ENCODE measurements at regions not wholly inside any gene's neighbourhood (a gene's known extent, or its start where the extent isn't known, plus 50 kb on each side); places are given as distances from the start of the nearest gene placed in this dataset.
A peak's percentile ranks its signal among the peaks of the same experiment; 100 is the strongest.

DNA sequence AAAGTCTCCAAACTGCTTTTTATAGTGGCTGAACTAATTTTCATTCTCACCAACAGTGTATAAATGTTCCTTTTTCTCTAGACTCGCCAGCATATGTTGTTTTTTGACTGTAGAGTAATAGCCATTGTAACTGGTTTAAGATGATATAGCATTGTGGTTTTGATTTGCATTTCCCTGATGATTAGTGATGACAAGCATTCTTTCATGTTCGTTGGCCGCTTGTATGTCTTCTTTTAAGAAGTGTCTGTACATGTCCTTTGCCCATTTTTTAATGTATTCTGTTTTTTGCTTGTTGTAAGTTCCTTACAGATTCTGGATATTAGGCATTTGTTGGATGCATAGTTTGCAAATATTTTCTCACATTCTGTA, 404.9 kb downstream of the FLRT2 start:
- Histone ChIP-seq H3K4me3 (ENCODE audit: low read length) (peak overlapping the region; percentile 65), H3K4me2 (ENCODE audit: low read depth, low read length) (peak overlapping the region; percentile 60), H3K9me2 (replicated peaks; ENCODE audit: insufficient read depth, low read length) (no peaks in the 10 kb centered on the region), H3K79me2 (ENCODE audit: low read length) (no peaks in the 10 kb centered on the region), H2AFZ (ENCODE audit: low read length) (peak overlapping the region; percentile 80), H3K36me3 (replicated peaks; ENCODE audit: insufficient read depth, low read length) (no peaks in the 10 kb centered on the region), H3K27ac (ENCODE audit: low read length) (peak overlapping the region; percentile 65), H3F3A (ENCODE audit: insufficient read depth, low read length) (peaks cover 4% of the 10 kb centered on the region; the same call in 1 of the 2 replicates), H3K9ac (ENCODE audit: low read length) (peak overlapping the region; percentile 42; the same call in 1 of the 2 replicates), H3K27me3 (replicated peaks; ENCODE audit: insufficient read depth, low read length) (no peaks in the 10 kb centered on the region), H3K9me3 (replicated peaks; ENCODE audit: insufficient read depth, low read length) (no peaks in the 10 kb centered on the region), H3K4me1 (ENCODE audit: low read length) (no peaks in the 10 kb centered on the region), H4K20me1 (ENCODE audit: insufficient read depth, low read length) (no peaks in the 10 kb centered on the region)
- no peak for TF ChIP-seq EZH2 (optimal IDR thresholded peaks at IDR 0.05; ENCODE audit: low read depth, low read length)
- peak; percentile 7 for DNase-seq

DNA sequence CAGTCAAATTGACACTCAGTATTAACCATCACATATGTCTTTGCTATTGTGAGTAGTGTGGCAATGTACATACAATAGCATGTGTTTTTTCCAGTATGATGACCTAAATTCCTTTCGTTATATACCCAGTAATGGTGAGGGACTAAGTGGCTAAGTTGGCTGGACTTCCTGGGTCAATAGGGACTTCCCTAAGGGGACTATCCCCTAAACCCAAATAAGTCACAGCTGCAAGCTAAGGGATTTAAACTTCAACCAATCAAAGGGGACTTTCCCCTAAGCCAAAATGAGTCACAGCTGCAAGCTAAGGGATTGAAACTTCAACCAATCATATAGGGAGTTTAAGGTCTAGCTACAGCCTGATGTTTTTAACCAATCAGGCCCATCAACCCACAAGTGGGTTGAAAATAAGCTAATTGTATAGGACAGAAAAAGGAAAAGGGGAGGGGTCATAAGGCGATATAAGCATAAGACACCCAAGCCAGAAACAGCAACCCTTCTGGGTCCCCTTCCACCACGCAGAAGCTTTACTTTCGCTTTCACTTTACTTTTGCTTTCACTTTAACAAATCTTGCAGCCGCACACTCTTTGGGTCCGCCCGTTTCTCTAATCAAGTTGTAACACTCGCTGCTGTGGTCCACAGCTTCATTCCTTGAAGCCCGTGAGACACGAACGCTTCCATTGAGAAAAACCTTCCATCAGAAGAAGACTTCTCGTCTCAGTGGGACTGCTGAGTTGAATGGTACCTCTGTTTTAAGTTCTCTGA, 404.4 kb downstream of the FLRT2 start:
- Histone ChIP-seq H3K4me3 (ENCODE audit: low read length) (peak overlapping the region; percentile 65), H2AFZ (ENCODE audit: low read length) (peak overlapping the region; percentile 80), H4K20me1 (ENCODE audit: insufficient read depth, low read length) (no peaks in the 10 kb centered on the region), H3K9me3 (replicated peaks; ENCODE audit: insufficient read depth, low read length) (no peaks in the 10 kb centered on the region), H3K9ac (ENCODE audit: low read length) (peak overlapping the region; percentile 42; the same call in 1 of the 2 replicates), H3K9me2 (replicated peaks; ENCODE audit: insufficient read depth, low read length) (no peaks in the 10 kb centered on the region), H3F3A (ENCODE audit: insufficient read depth, low read length) (peaks cover 4% of the 10 kb centered on the region; the same call in 1 of the 2 replicates), H3K4me1 (ENCODE audit: low read length) (no peaks in the 10 kb centered on the region), H3K4me2 (ENCODE audit: low read depth, low read length) (peak overlapping the region; percentile 60), H3K36me3 (replicated peaks; ENCODE audit: insufficient read depth, low read length) (no peaks in the 10 kb centered on the region), H3K27ac (ENCODE audit: low read length) (peak overlapping the region; percentile 65), H3K27me3 (replicated peaks; ENCODE audit: insufficient read depth, low read length) (no peaks in the 10 kb centered on the region), H3K79me2 (ENCODE audit: low read length) (no peaks in the 10 kb centered on the region)
- TF ChIP-seq EZH2 (optimal IDR thresholded peaks at IDR 0.05; ENCODE audit: low read depth, low read length) = no peak
- TF ChIP-seq, protein P1, sequence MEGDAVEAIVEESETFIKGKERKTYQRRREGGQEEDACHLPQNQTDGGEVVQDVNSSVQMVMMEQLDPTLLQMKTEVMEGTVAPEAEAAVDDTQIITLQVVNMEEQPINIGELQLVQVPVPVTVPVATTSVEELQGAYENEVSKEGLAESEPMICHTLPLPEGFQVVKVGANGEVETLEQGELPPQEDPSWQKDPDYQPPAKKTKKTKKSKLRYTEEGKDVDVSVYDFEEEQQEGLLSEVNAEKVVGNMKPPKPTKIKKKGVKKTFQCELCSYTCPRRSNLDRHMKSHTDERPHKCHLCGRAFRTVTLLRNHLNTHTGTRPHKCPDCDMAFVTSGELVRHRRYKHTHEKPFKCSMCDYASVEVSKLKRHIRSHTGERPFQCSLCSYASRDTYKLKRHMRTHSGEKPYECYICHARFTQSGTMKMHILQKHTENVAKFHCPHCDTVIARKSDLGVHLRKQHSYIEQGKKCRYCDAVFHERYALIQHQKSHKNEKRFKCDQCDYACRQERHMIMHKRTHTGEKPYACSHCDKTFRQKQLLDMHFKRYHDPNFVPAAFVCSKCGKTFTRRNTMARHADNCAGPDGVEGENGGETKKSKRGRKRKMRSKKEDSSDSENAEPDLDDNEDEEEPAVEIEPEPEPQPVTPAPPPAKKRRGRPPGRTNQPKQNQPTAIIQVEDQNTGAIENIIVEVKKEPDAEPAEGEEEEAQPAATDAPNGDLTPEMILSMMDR (IDR thresholded peaks at IDR 0.05; ENCODE audit: low read length) = no peak
- no peak for TF ChIP-seq EZH2phosphoT487 (IDR thresholded peaks at IDR 0.05; ENCODE audit: low read length)
- DNase-seq = peak; percentile 69

DNA sequence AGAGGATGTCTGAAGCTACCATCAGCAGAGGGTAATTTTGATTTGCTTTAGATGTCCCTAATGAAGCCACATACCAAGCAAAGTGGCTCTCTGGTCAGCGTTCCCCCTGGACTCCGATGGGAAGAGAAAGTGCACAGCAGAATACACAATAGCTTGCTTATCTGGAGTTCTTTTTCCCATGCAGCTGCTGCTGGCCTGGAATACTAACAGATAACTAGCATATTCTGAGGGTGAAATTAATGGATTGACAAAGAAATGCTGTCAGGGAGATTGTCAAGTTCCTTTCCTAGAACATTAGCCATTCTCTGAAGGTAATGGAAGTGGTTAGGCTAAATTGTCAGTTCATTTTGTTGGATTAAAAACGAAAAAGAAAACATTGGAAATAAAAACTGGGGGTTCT, 391.3 kb downstream of the FLRT2 start:
- H3K79me2 ChIP-seq (ENCODE audit: low read length) = no peaks in the 10 kb centered on the region
- H3K9me2 ChIP-seq (replicated peaks; ENCODE audit: insufficient read depth, low read length) = no peaks in the 10 kb centered on the region
- DNase-seq = no peak
- no peaks in the 10 kb centered on the region for H3K9me3 ChIP-seq (replicated peaks; ENCODE audit: insufficient read depth, low read length)
- no peak overlapping the region for H3K27ac ChIP-seq (ENCODE audit: low read length)
- no peaks in the 10 kb centered on the region for H4K20me1 ChIP-seq (ENCODE audit: insufficient read depth, low read length)
- no peaks in the 10 kb centered on the region for H3K4me1 ChIP-seq (ENCODE audit: low read length)
- H2AFZ ChIP-seq (ENCODE audit: low read length) = no peak overlapping the region
- H3K4me2 ChIP-seq (ENCODE audit: low read depth, low read length) = no peak overlapping the region
- H3F3A ChIP-seq (ENCODE audit: insufficient read depth, low read length) = no peaks in the 10 kb centered on the region
- TF ChIP-seq EZH2 (optimal IDR thresholded peaks at IDR 0.05; ENCODE audit: low read depth, low read length) (no peak), EZH2phosphoT487 (IDR thresholded peaks at IDR 0.05; ENCODE audit: low read length) (no peak)
- TF ChIP-seq, protein P1 (IDR thresholded peaks at IDR 0.05; ENCODE audit: low read length) = no peak
- H3K9ac ChIP-seq (ENCODE audit: low read length) = no peak overlapping the region
- no peak overlapping the region for H3K4me3 ChIP-seq (ENCODE audit: low read length)
- H3K27me3 ChIP-seq (replicated peaks; ENCODE audit: insufficient read depth, low read length) = no peaks in the 10 kb centered on the region
- no peaks in the 10 kb centered on the region for H3K36me3 ChIP-seq (replicated peaks; ENCODE audit: insufficient read depth, low read length)

DNA sequence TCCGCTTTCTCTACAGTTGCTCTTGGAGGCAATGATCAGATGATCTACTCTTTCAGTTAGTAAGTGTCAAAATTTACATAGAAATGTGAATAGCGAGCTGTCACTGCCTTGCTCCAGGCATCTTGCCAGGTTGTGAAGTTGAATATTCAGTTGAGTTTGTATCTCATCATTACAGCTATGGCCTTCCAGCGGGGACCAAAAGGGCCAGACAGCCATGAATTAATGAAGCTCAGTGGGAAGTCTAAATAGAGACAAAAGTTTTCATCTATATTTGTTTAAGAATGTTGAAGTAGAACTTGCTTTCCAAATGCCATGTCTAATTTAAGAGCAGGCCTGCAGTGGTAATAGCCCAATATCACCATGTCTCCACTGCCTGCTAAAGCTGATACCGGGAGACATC, 387.8 kb downstream of the FLRT2 start:
- no peak for DNase-seq
- H4K20me1 ChIP-seq (ENCODE audit: insufficient read depth, low read length) = no peaks in the 10 kb centered on the region
- no peaks in the 10 kb centered on the region for H3K9me2 ChIP-seq (replicated peaks; ENCODE audit: insufficient read depth, low read length)
- no peak overlapping the region for H3K9ac ChIP-seq (ENCODE audit: low read length)
- no peaks in the 10 kb centered on the region for H3K9me3 ChIP-seq (replicated peaks; ENCODE audit: insufficient read depth, low read length)
- H2AFZ ChIP-seq (ENCODE audit: low read length) = no peak overlapping the region
- H3K36me3 ChIP-seq (replicated peaks; ENCODE audit: insufficient read depth, low read length) = no peaks in the 10 kb centered on the region
- no peaks in the 10 kb centered on the region for H3K27me3 ChIP-seq (replicated peaks; ENCODE audit: insufficient read depth, low read length)
- TF ChIP-seq EZH2phosphoT487 (IDR thresholded peaks at IDR 0.05; ENCODE audit: low read length) (no peak), EZH2 (optimal IDR thresholded peaks at IDR 0.05; ENCODE audit: low read depth, low read length) (no peak)
- TF ChIP-seq, protein P1 (IDR thresholded peaks at IDR 0.05; ENCODE audit: low read length) = no peak
- no peaks in the 10 kb centered on the region for H3K79me2 ChIP-seq (ENCODE audit: low read length)
- no peaks in the 10 kb centered on the region for H3K4me1 ChIP-seq (ENCODE audit: low read length)
- H3K27ac ChIP-seq (ENCODE audit: low read length) = no peak overlapping the region
- no peaks in the 10 kb centered on the region for H3F3A ChIP-seq (ENCODE audit: insufficient read depth, low read length)
- no peak overlapping the region for H3K4me3 ChIP-seq (ENCODE audit: low read length)
- no peak overlapping the region for H3K4me2 ChIP-seq (ENCODE audit: low read depth, low read length)
